Kidney epithelial cell (primary cell): ENCODE measurements at regions not wholly inside any gene's neighbourhood (a gene's known extent, or its start where the extent isn't known, plus 50 kb on each side); places are given as distances from the start of the nearest gene placed in this dataset.

Source experiments
- DNase-seq: peaks from one replicate; pipeline ENCODE4 v3.0.0-alpha.2; 2010; ENCODE audit warnings: low read depth
- H3K27me3 ChIP-seq: 2 replicates; pipeline ENCODE4 v1.6.0; 2011; ENCODE audit warnings: low read length; ENCODE audit not compliant: control insufficient read depth, insufficient read depth
- H3K36me3 ChIP-seq: 2 replicates; pipeline ENCODE4 v1.5.1; 2011; ENCODE audit warnings: low read length; ENCODE audit not compliant: control insufficient read depth, insufficient read depth
- H3K4me3 ChIP-seq: 2 replicates; pipeline ENCODE4 v1.5.1; 2011; ENCODE audit warnings: low read depth, mild to moderate bottlenecking, control low read depth, low read length
- TF ChIP-seq, protein P1 (sequence below): IDR thresholded peaks from 2 replicates; pipeline ENCODE4 v1.5.1; 2011; ENCODE audit warnings: mild to moderate bottlenecking, moderate library complexity, low read length, control low read depth, inconsistent platforms; ENCODE audit not compliant: insufficient read depth, poor library complexity, severe bottlenecking

DNA sequence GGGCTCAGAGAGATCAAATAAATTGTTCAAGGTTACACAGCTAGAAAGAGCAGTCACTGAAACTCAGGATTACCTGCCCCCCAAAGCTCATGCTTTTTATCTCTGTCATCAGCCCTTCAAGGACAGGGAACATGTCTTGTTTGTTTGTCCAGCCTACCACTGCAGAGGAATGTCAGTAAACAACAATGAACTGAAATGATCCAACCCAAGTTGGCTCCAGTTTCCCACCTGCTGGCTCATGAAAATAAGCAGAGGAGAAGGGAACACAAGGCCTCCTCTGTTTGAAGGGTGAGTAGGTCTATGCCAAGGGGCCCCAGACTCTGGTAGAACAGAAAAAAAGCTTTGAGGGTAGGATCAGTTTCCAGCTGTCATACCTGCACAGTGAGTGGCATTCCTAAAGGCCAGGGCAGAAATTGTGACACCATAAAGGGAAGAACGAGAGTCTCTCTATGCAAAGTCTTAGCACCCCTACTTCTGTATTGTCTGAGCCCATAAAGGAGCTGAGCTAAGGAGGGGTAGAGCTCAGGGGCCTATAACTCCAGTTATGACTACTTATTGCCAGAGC, 115.2 kb downstream of the TRIM36 start:
- no peak for DNase-seq
- no peak overlapping the region for H3K4me3 ChIP-seq
- TF ChIP-seq, protein P1, sequence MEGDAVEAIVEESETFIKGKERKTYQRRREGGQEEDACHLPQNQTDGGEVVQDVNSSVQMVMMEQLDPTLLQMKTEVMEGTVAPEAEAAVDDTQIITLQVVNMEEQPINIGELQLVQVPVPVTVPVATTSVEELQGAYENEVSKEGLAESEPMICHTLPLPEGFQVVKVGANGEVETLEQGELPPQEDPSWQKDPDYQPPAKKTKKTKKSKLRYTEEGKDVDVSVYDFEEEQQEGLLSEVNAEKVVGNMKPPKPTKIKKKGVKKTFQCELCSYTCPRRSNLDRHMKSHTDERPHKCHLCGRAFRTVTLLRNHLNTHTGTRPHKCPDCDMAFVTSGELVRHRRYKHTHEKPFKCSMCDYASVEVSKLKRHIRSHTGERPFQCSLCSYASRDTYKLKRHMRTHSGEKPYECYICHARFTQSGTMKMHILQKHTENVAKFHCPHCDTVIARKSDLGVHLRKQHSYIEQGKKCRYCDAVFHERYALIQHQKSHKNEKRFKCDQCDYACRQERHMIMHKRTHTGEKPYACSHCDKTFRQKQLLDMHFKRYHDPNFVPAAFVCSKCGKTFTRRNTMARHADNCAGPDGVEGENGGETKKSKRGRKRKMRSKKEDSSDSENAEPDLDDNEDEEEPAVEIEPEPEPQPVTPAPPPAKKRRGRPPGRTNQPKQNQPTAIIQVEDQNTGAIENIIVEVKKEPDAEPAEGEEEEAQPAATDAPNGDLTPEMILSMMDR = no peak
- no peaks in the 10 kb centered on the region for H3K27me3 ChIP-seq
- no peaks in the 10 kb centered on the region for H3K36me3 ChIP-seq

DNA sequence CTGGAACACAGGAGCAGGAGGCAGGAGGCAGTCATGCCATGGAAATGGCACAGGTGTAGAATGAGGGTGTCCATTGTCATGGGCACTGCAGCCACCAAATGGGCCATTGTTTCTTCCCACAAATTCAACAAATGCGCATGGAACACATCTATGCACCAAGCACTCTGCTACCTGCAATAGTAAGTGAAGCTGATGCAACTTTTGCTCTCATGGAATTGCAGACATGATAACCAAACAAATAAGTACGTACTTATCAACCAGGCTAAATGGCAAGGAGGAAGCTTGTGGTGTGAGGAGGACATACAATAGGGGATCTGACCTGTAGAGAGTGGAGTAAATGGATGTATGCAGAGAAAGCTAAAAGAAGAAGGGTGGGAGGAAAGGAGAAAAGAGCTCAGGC, 116.8 kb downstream of the TRIM36 start:
- no peaks in the 10 kb centered on the region for H3K36me3 ChIP-seq
- no peak for DNase-seq
- no peaks in the 10 kb centered on the region for H3K27me3 ChIP-seq
- no peak overlapping the region for H3K4me3 ChIP-seq
- TF ChIP-seq, protein P1 = no peak

DNA sequence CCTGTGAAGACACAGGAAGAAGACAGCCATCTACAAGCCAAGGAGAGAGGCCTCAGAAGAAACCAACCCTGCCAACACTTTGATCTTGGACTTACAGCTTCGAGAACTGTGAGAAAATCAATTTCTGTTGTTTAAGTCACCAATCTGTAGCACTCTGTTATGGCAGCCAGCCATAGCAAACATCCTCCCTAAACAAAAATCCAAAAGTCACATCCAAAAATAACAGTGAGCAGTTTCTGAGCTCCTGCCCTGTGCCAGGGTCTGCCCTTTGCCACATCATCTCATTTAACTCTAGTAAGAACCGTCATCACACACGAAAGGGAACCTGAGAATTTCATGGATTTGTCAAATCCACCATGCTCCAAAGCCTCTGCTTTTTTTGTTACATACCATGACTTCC, 118.8 kb downstream of the TRIM36 start:
- DNase-seq = no peak
- Histone ChIP-seq H3K4me3 (no peak overlapping the region), H3K27me3 (no peaks in the 10 kb centered on the region), H3K36me3 (no peaks in the 10 kb centered on the region)
- TF ChIP-seq, protein P1 = no peak

GRCh38 chr5:115033861-115034260, 135.8 kb downstream of the TRIM36 start:
- Histone ChIP-seq H3K4me3 (no peak overlapping the region), H3K36me3 (no peaks in the 10 kb centered on the region), H3K27me3 (no peaks in the 10 kb centered on the region)
- no peak for DNase-seq
- TF ChIP-seq, protein P1 = no peak

GRCh38 chr5:115028557-115028956, 141.2 kb downstream of the TRIM36 start:
- H3K27me3 ChIP-seq = no peaks in the 10 kb centered on the region
- no peak for DNase-seq
- H3K4me3 ChIP-seq = no peak overlapping the region
- H3K36me3 ChIP-seq = no peaks in the 10 kb centered on the region
- TF ChIP-seq, protein P1 = no peak

GRCh38 chr5:115024922-115025321, 144.8 kb downstream of the TRIM36 start:
- H3K36me3 ChIP-seq = no peaks in the 10 kb centered on the region
- H3K4me3 ChIP-seq = no peak overlapping the region
- TF ChIP-seq, protein P1 = no peak
- H3K27me3 ChIP-seq = no peaks in the 10 kb centered on the region
- DNase-seq = no peak
